Pons (tissue), 1 donor: ENCODE measurements at regions not wholly inside any gene's neighbourhood (a gene's known extent, or its start where the extent isn't known, plus 50 kb on each side); places are given as distances from the start of the nearest gene placed in this dataset.

Experiments
- DNase-seq: peaks from one replicate; pipeline ENCODE4 v3.0.0-alpha.2; 2016; ENCODE audit warnings: low spot score

GRCh38 chr1:104830534-104830933 is 1080.8 kb downstream of the AMY1C start:
- no peak for DNase-seq

GRCh38 chr1:104852151-104852550 is 1102.5 kb downstream of the AMY1C start:
- DNase-seq = no peak

- DNase-seq = no peak
These were observed 1103.6 kb downstream of the AMY1C start for GRCh38 chr1:104853276-104853675.

- DNase-seq = no peak
These were observed 1104.8 kb downstream of the AMY1C start for GRCh38 chr1:104854529-104854928.

- DNase-seq = no peak
These were observed 1105.9 kb downstream of the AMY1C start for GRCh38 chr1:104855550-104855949.

GRCh38 chr1:104856091-104856490 is 1106.4 kb downstream of the AMY1C start:
- DNase-seq = no peak

GRCh38 chr1:104856518-104856917 is 1106.8 kb downstream of the AMY1C start:
- no peak for DNase-seq

GRCh38 chr1:104868794-104869193 is 1119.1 kb downstream of the AMY1C start:
- DNase-seq = no peak

- no peak for DNase-seq
These were observed 1124.3 kb downstream of the AMY1C start for GRCh38 chr1:104874044-104874443.

- no peak for DNase-seq
These were observed 1128.7 kb downstream of the AMY1C start for GRCh38 chr1:104878203-104878909.

- no peak for DNase-seq
These were observed 1135.2 kb downstream of the AMY1C start for GRCh38 chr1:104884939-104885338.

- DNase-seq = no peak
These were observed 1155.6 kb downstream of the AMY1C start for GRCh38 chr1:104905322-104905721.

- no peak for DNase-seq
These were observed 1156.4 kb downstream of the AMY1C start for GRCh38 chr1:104906141-104906540.

- DNase-seq = no peak
These were observed 1169.5 kb downstream of the AMY1C start for GRCh38 chr1:104919188-104919587.

- DNase-seq = peak; percentile 5
These were observed 1171.8 kb downstream of the AMY1C start for GRCh38 chr1:104921525-104921924.

GRCh38 chr1:104923075-104923474 is 1173.4 kb downstream of the AMY1C start:
- DNase-seq = no peak

- DNase-seq = no peak
These were observed 1179.6 kb downstream of the AMY1C start for GRCh38 chr1:104929280-104929679.

GRCh38 chr1:104932030-104932915 is 1182.6 kb downstream of the AMY1C start:
- DNase-seq = no peak

GRCh38 chr1:104932949-104933679 is 1183.4 kb downstream of the AMY1C start:
- no peak for DNase-seq

GRCh38 chr1:104933846-104934245 is 1184.1 kb downstream of the AMY1C start:
- DNase-seq = no peak

- no peak for DNase-seq
These were observed 1195.7 kb downstream of the AMY1C start for GRCh38 chr1:104945406-104945805.

- no peak for DNase-seq
These were observed 1197.0 kb downstream of the AMY1C start for GRCh38 chr1:104946558-104947210.
